Gastroesophageal sphincter (tissue), 3 donors: ENCODE measurements at regions not wholly inside any gene's neighbourhood (a gene's known extent, or its start where the extent isn't known, plus 50 kb on each side); places are given as distances from the start of the nearest gene placed in this dataset.

Experiments used
- EP300 ChIP-seq: sonication (generic); formaldehyde crosslinking; IDR thresholded peaks from one replicate; pipeline ENCODE4 v1.6.1; 2017; ENCODE audit warnings: antibody characterized with exemption, mild to moderate bottlenecking
- POLR2A ChIP-seq, 2 donors: fragments of 450-650 bp; IDR thresholded peaks; one replicate each; pipeline ENCODE4 v1.6.1; 2017; ENCODE audit warnings: antibody characterized with exemption in 2 of 2, mild to moderate bottlenecking in 2 of 2, moderate library complexity in 1 of 2
- POLR2AphosphoS5 ChIP-seq: sonication (generic); formaldehyde crosslinking; IDR thresholded peaks from one replicate; pipeline ENCODE4 v1.6.1; 2017; ENCODE audit warnings: antibody characterized with exemption
- TF ChIP-seq, protein P1 (sequence below), 4 experiments: fragments of 200-600 bp in 2 of 4; fragments of 450-650 bp in 2 of 4; sonication (generic) in 1 of 4; IDR thresholded peaks; one replicate each; pipeline ENCODE4 v1.5.1; 2017 to 2019; ENCODE audit warnings: antibody characterized with exemption in 4 of 4, mild to moderate bottlenecking in 2 of 4, moderate library complexity in 2 of 4

DNA sequence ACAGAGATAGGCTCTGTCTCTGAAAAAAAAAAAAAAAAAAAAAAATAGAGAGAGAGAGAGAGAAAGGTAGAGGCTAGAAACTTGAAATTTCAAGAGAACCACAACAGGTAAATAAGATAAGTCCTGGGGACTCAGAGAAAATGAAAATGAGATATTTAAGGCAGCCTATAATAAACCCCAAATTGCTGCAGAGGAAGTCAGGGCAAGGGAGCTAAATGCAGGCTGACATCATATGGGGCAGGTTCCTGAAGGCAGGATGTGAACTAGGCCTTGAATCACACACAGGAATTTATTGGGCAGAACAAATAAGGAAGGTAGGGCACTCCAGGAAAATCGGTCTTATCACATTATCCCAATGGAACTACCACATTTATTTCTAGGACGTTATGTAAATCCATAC, 54.9 kb upstream of the NUDT4 start:
- TF ChIP-seq EP300 (no peak), POLR2AphosphoS5 (no peak), POLR2A (IDR thresholded peaks at IDR 0.05) (no peak)
- TF ChIP-seq, protein P1, sequence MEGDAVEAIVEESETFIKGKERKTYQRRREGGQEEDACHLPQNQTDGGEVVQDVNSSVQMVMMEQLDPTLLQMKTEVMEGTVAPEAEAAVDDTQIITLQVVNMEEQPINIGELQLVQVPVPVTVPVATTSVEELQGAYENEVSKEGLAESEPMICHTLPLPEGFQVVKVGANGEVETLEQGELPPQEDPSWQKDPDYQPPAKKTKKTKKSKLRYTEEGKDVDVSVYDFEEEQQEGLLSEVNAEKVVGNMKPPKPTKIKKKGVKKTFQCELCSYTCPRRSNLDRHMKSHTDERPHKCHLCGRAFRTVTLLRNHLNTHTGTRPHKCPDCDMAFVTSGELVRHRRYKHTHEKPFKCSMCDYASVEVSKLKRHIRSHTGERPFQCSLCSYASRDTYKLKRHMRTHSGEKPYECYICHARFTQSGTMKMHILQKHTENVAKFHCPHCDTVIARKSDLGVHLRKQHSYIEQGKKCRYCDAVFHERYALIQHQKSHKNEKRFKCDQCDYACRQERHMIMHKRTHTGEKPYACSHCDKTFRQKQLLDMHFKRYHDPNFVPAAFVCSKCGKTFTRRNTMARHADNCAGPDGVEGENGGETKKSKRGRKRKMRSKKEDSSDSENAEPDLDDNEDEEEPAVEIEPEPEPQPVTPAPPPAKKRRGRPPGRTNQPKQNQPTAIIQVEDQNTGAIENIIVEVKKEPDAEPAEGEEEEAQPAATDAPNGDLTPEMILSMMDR (IDR thresholded peaks at IDR 0.05): no peak
